Testis (tissue), 2 donors: ENCODE measurements at regions not wholly inside any gene's neighbourhood (a gene's known extent, or its start where the extent isn't known, plus 50 kb on each side); places are given as distances from the start of the nearest gene placed in this dataset.

Experiments used
- DNase-seq: peaks from one replicate; pipeline ENCODE4 v3.0.0-alpha.2; 2019
- H3K27ac ChIP-seq, 2 donors: fragments of 200-600 bp; sonication (generic); one replicate each; pipeline ENCODE4 v1.5.1; 2019
- H3K27me3 ChIP-seq: fragments of 200-600 bp; sonication (generic); one replicate; pipeline ENCODE4 v1.5.1; 2019
- H3K36me3 ChIP-seq: fragments of 200-600 bp; sonication (generic); one replicate; pipeline ENCODE4 v1.5.1; 2017; ENCODE audit warnings: low read depth; ENCODE audit errors: missing control alignments
- H3K4me1 ChIP-seq: fragments of 200-600 bp; sonication (generic); one replicate; pipeline ENCODE4 v1.5.1; 2019
- H3K4me3 ChIP-seq, 2 donors: fragments of 200-600 bp; sonication (generic); one replicate each; pipeline ENCODE4 v1.5.1; 2017 to 2019
- H3K9me3 ChIP-seq: fragments of 200-600 bp; sonication (generic); one replicate; pipeline ENCODE4 v1.5.1; 2017
- CTCF ChIP-seq, 3 experiments: fragments of 450-650 bp in 2 of 3; fragments of 200-600 bp in 1 of 3; sonication (generic) in 1 of 3; IDR thresholded peaks; one replicate each; pipeline ENCODE4 v1.5.1; 2016 to 2019; ENCODE audit warnings: antibody characterized with exemption in 3 of 3, mild to moderate bottlenecking in 2 of 3, moderate library complexity in 1 of 3
- POLR2A ChIP-seq: fragments of 450-650 bp; IDR thresholded peaks from one replicate; pipeline ENCODE4 v1.6.1; 2017; ENCODE audit warnings: antibody characterized with exemption, mild to moderate bottlenecking, moderate library complexity
- WGBS, 2 donors: methylation state at CpG; one replicate each; pipeline ENCODE4 v1.1.5; 2018; 5-methylcytosine and 5-hydroxymethylcytosine counted together
- intact Hi-C: fragments of 100-400 bp; cut with DNase I; formaldehyde crosslinking; loops from one replicate; pipeline ENCODE4 v1.15.1; 2023; ENCODE audit warnings: low total_unique reads

GRCh38 chr6:22621701-22622100 is 52.3 kb downstream of the HDGFL1 start:
- Histone ChIP-seq H3K9me3 (no peaks in the 10 kb centered on the region), H3K4me1 (no peaks in the 10 kb centered on the region), H3K4me3 (no peak overlapping the region), H3K27me3 (no peaks in the 10 kb centered on the region), H3K27ac (no peak overlapping the region), H3K36me3 (no peaks in the 10 kb centered on the region)
- TF ChIP-seq CTCF (IDR thresholded peaks at IDR 0.05) (no peak), POLR2A (no peak)
- intact Hi-C loops = no loop called here
- DNase-seq = no peak

GRCh38 chr6:22622351-22622750 is 53.0 kb downstream of the HDGFL1 start:
- Histone ChIP-seq H3K36me3 (no peaks in the 10 kb centered on the region), H3K9me3 (no peaks in the 10 kb centered on the region), H3K4me3 (no peak overlapping the region), H3K4me1 (no peaks in the 10 kb centered on the region), H3K27ac (no peak overlapping the region), H3K27me3 (no peaks in the 10 kb centered on the region)
- TF ChIP-seq CTCF (IDR thresholded peaks at IDR 0.05) (no peak), POLR2A (no peak)
- DNase-seq = no peak
- intact Hi-C loops = no loop called here

GRCh38 chr6:22622813-22623212 is 53.4 kb downstream of the HDGFL1 start:
- 54 to 66% methylated on average over 3 of the region's 3 CpGs for WGBS, 2 donors
- TF ChIP-seq CTCF (IDR thresholded peaks at IDR 0.05) (no peak), POLR2A (no peak)

GRCh38 chr6:22627644-22628043 is 58.3 kb downstream of the HDGFL1 start:
- no peaks in the 10 kb centered on the region for H3K27me3 ChIP-seq
- H3K36me3 ChIP-seq = no peaks in the 10 kb centered on the region
- intact Hi-C loops = no loop called here
- no peaks in the 10 kb centered on the region for H3K9me3 ChIP-seq
- no peak overlapping the region for H3K4me3 ChIP-seq
- TF ChIP-seq CTCF (IDR thresholded peaks at IDR 0.05) (no peak), POLR2A (no peak)
- WGBS, 2 donors = 86 to 87% methylated on average over 2 of the region's 2 CpGs
- no peak for DNase-seq
- H3K27ac ChIP-seq = no peak overlapping the region
- peaks cover 6% of the 10 kb centered on the region for H3K4me1 ChIP-seq

More at GRCh38 chr6:22622813-22623212, 53.4 kb downstream of the HDGFL1 start:
- Histone ChIP-seq H3K4me3 (no peak overlapping the region), H3K9me3 (no peaks in the 10 kb centered on the region), H3K27ac (no peak overlapping the region), H3K4me1 (no peaks in the 10 kb centered on the region), H3K27me3 (no peaks in the 10 kb centered on the region), H3K36me3 (no peaks in the 10 kb centered on the region)
- intact Hi-C loops = no loop called here
- DNase-seq = no peak

- no peaks in the 10 kb centered on the region for H3K27me3 ChIP-seq
- WGBS, 2 donors = 24 to 43% methylated on average over 2 of the region's 2 CpGs
- intact Hi-C loops = no loop called here
- H3K4me3 ChIP-seq = no peak overlapping the region
- TF ChIP-seq POLR2A (no peak), CTCF (IDR thresholded peaks at IDR 0.05) (no peak)
- H3K36me3 ChIP-seq = no peaks in the 10 kb centered on the region
- no peak overlapping the region for H3K27ac ChIP-seq
- no peak for DNase-seq
- H3K9me3 ChIP-seq = no peaks in the 10 kb centered on the region
- peaks cover 6% of the 10 kb centered on the region for H3K4me1 ChIP-seq
Measured at GRCh38 chr6:22631091-22631490, 61.7 kb downstream of the HDGFL1 start.
